Activated naive CD4-positive, alpha-beta T cell treated with anti-CD3 and anti-CD28 coated beads, Interleukin-2, amount 10 ng/mL, durations not matched to agents 7 days and 5 days (primary cell): ENCODE measurements at regions not wholly inside any gene's neighbourhood (a gene's known extent, or its start where the extent isn't known, plus 50 kb on each side); places are given as distances from the start of the nearest gene placed in this dataset.

Experiments
- CTCF ChIA-PET: fragments of 350-600 bp; sonication (Branson Sonifier 250); formaldehyde crosslinking; loops from one replicate; lab custom pipeline; 2021; ENCODE audit warnings: antibody characterized with exemption; lab: Charles Lee
- DNase-seq: peaks from one replicate; pipeline ENCODE4 v3.0.0-alpha.2; 2020
- H3K27ac Mint-ChIP-seq: one replicate; pipeline ENCODE4 v1.8.0; 2021; ENCODE audit warnings: mild to moderate bottlenecking, moderate library complexity, mixed read lengths
- H3K27me3 Mint-ChIP-seq: one replicate; pipeline ENCODE4 v1.8.0; 2021; ENCODE audit warnings: mild to moderate bottlenecking, mixed read lengths
- H3K36me3 Mint-ChIP-seq: one replicate; pipeline ENCODE4 v1.8.0; 2021; ENCODE audit warnings: mixed read lengths
- H3K4me1 Mint-ChIP-seq: one replicate; pipeline ENCODE4 v1.8.0; 2021; ENCODE audit warnings: mixed read lengths
- H3K4me3 Mint-ChIP-seq: one replicate; pipeline ENCODE4 v1.8.0; 2021; ENCODE audit warnings: mild to moderate bottlenecking, moderate library complexity, mixed read lengths
- H3K9me3 Mint-ChIP-seq: one replicate; pipeline ENCODE4 v1.8.0; 2021; ENCODE audit warnings: mixed read lengths

GRCh38 chr4:126568652-126569570 is 1063.8 kb upstream of the INTU start:
- H3K9me3 Mint-ChIP-seq: peaks cover 3% of the 10 kb centered on the region
- no peaks in the 10 kb centered on the region for H3K27me3 Mint-ChIP-seq
- no peak overlapping the region for H3K4me3 Mint-ChIP-seq
- no peak for DNase-seq
- H3K36me3 Mint-ChIP-seq: no peaks in the 10 kb centered on the region
- no peak overlapping the region for H3K27ac Mint-ChIP-seq
- CTCF ChIA-PET: no interaction called here
- no peaks in the 10 kb centered on the region for H3K4me1 Mint-ChIP-seq

- DNase-seq: no peak
- H3K36me3 Mint-ChIP-seq: no peaks in the 10 kb centered on the region
- CTCF ChIA-PET: no interaction called here
- H3K4me1 Mint-ChIP-seq: no peaks in the 10 kb centered on the region
- H3K27me3 Mint-ChIP-seq: no peaks in the 10 kb centered on the region
- no peak overlapping the region for H3K4me3 Mint-ChIP-seq
- H3K27ac Mint-ChIP-seq: no peak overlapping the region
- peaks cover 2% of the 10 kb centered on the region for H3K9me3 Mint-ChIP-seq
These were observed 1060.5 kb upstream of the INTU start for GRCh38 chr4:126572264-126572663.

GRCh38 chr4:126582737-126583136 is 1050.0 kb upstream of the INTU start:
- H3K27ac Mint-ChIP-seq: no peak overlapping the region
- no peaks in the 10 kb centered on the region for H3K4me1 Mint-ChIP-seq
- no peaks in the 10 kb centered on the region for H3K27me3 Mint-ChIP-seq
- CTCF ChIA-PET: no interaction called here
- H3K4me3 Mint-ChIP-seq: no peak overlapping the region
- H3K36me3 Mint-ChIP-seq: no peaks in the 10 kb centered on the region
- peaks cover 14% of the 10 kb centered on the region for H3K9me3 Mint-ChIP-seq
- DNase-seq: no peak

DNA sequence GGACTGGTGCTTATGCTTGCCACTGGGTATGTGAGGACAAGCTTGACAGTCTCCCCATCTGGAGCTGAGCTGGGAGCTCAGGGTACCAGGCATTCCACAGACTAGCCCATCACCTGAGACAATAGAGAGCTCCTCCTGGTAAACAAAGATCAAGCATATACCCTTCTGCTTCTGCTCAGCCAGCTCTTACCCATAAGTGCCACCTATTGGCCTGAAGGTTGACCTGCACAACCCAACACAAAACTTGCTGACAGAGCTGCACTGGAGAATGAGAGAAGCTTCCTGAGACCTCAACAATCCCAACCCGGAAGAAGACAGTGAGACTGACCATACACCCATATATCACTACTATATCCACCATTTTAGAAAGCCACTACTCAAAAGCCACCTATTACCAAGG is 1049.2 kb upstream of the INTU start:
- CTCF ChIA-PET: no interaction called here
- DNase-seq: no peak
- no peaks in the 10 kb centered on the region for H3K36me3 Mint-ChIP-seq
- no peak overlapping the region for H3K4me3 Mint-ChIP-seq
- H3K9me3 Mint-ChIP-seq: peaks cover 14% of the 10 kb centered on the region
- H3K27ac Mint-ChIP-seq: no peak overlapping the region
- H3K27me3 Mint-ChIP-seq: no peaks in the 10 kb centered on the region
- no peaks in the 10 kb centered on the region for H3K4me1 Mint-ChIP-seq

DNA sequence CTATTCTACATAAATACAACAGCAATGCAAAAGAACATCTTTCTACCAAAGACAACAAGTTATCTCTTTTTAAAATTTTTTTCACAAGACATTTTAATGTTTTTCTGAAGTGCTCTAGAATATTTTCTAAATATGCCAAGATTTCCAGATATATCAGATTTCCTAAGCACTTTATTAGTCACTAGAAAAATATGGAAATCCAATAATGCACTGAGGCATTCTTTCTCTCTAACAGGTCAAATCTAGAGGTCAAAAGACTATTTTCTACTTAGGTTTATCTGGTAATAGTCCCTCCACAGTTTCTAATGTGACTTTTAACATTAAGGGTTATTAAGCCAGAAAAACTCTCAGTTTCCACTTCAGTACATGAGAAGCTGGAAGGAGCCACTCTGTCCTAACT is 1041.2 kb upstream of the INTU start:
- no peak overlapping the region for H3K27ac Mint-ChIP-seq
- no peak for DNase-seq
- peaks cover 2% of the 10 kb centered on the region for H3K9me3 Mint-ChIP-seq
- H3K4me1 Mint-ChIP-seq: no peaks in the 10 kb centered on the region
- H3K27me3 Mint-ChIP-seq: no peaks in the 10 kb centered on the region
- H3K36me3 Mint-ChIP-seq: no peaks in the 10 kb centered on the region
- no peak overlapping the region for H3K4me3 Mint-ChIP-seq
- CTCF ChIA-PET: no interaction called here

DNA sequence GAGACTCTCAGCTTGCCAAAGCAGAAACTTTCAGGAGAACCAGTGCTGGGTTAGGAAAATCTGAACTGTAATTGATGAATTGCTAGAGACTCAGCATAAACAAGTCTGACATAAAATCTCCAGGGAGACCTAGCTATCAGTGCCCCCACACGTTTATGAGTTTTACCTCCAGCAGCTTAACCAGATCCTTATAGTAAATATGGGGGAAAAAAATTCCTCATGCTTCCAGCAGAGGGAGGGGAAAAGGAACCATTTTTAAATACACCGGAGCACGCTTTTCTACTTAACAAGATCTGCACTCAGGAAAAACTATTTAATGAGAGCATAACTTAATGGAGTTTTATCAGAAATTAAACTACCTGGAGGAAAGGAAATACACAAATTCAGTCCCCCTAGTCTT is 1040.7 kb upstream of the INTU start:
- Mint-ChIP-seq H3K27ac (no peak overlapping the region), H3K4me3 (no peak overlapping the region), H3K27me3 (no peaks in the 10 kb centered on the region), H3K4me1 (no peaks in the 10 kb centered on the region), H3K36me3 (no peaks in the 10 kb centered on the region), H3K9me3 (peaks cover 2% of the 10 kb centered on the region)
- no peak for DNase-seq
- CTCF ChIA-PET: no interaction called here

GRCh38 chr4:126593626-126594025 is 1039.1 kb upstream of the INTU start:
- H3K4me1 Mint-ChIP-seq: no peaks in the 10 kb centered on the region
- no peak for DNase-seq
- H3K36me3 Mint-ChIP-seq: no peaks in the 10 kb centered on the region
- CTCF ChIA-PET: no interaction called here
- H3K4me3 Mint-ChIP-seq: no peak overlapping the region
- H3K27ac Mint-ChIP-seq: no peak overlapping the region
- H3K9me3 Mint-ChIP-seq: peaks cover 2% of the 10 kb centered on the region
- H3K27me3 Mint-ChIP-seq: no peaks in the 10 kb centered on the region

DNA sequence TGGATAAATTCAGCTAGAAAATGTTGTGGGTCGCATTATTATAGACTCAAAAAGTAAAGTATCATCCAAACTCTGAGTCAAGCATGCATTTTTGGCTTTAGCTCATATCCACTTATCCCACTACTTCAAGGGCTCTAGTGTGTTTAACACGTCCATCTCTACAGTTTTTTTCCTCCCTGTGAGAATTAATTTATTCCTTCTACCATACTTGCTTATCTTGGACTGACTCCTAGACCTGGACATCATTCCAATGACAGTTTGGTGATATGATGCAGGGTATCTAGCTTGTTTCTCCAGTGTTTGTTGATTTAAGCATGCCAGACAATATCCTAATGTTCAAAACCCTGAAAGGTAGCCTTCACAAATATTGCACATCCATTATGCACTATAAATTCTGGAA is 1037.1 kb upstream of the INTU start:
- DNase-seq: no peak
- CTCF ChIA-PET: no interaction called here
- H3K27me3 Mint-ChIP-seq: no peaks in the 10 kb centered on the region
- H3K9me3 Mint-ChIP-seq: no peaks in the 10 kb centered on the region
- H3K4me1 Mint-ChIP-seq: no peaks in the 10 kb centered on the region
- no peaks in the 10 kb centered on the region for H3K36me3 Mint-ChIP-seq
- H3K27ac Mint-ChIP-seq: no peak overlapping the region
- no peak overlapping the region for H3K4me3 Mint-ChIP-seq

DNA sequence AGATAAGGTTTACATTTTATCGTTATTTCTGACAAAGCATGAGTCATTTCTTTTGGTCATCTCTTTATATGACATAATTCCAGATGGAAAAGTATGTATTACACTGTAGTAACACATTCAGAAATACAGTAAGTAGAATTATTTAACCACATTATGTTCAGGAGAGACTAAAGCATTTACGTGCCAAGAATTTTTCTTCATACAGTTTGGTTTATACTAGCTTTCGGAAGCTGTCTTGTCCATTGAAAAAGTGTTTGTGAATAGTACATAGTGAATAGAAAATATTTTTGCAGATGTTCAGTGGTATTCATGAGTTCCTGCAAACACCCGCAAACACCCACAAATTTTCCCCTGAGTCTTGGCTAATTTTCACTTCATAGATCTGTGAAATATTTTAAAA is 1033.0 kb upstream of the INTU start:
- CTCF ChIA-PET: no interaction called here
- Mint-ChIP-seq H3K27ac (no peak overlapping the region), H3K36me3 (no peaks in the 10 kb centered on the region), H3K4me3 (no peak overlapping the region), H3K27me3 (no peaks in the 10 kb centered on the region), H3K4me1 (no peaks in the 10 kb centered on the region), H3K9me3 (no peaks in the 10 kb centered on the region)
- DNase-seq: no peak

DNA sequence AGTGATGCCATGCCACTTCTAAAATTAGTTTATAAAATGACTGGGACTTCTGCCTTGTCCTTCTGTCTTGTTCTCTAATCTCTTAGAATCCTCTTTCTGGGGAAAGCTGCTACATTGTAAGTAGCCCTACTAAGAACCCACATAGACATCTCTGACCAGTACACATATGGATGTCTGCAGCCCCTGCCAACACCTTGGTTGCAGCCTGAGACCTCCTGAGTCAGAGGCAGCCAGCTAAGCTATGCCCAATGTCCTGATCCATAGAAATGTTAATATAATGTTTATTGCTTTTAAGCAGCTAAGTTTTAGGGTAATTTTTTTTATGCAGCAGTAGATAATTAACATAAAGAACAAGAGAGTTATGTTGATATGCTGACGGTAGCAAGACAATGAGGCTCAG is 1029.5 kb upstream of the INTU start:
- Mint-ChIP-seq H3K4me3 (no peak overlapping the region), H3K36me3 (no peaks in the 10 kb centered on the region), H3K27ac (no peak overlapping the region), H3K9me3 (peaks cover 2% of the 10 kb centered on the region), H3K4me1 (no peaks in the 10 kb centered on the region), H3K27me3 (no peaks in the 10 kb centered on the region)
- no peak for DNase-seq
- CTCF ChIA-PET: no interaction called here

DNA sequence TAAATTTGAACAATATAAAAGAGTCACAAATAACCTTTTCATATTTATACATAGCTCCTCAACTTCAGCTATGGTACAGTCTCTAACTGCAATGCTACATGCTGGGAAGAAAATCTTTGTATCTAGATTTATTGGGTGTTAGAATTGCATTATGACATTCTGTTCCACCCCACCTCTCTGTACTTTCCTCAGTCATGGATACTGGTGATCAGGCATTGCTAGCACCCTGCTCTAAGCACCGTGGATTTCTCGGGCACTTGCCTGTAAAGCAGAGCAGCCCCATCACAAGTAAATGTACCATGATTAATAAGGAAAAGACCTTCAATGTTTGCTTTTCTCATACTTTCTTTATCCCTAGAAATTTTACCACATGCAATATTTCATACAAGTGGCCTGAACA is 1028.9 kb upstream of the INTU start:
- Mint-ChIP-seq H3K4me3 (no peak overlapping the region), H3K4me1 (no peaks in the 10 kb centered on the region), H3K36me3 (no peaks in the 10 kb centered on the region), H3K9me3 (peaks cover 2% of the 10 kb centered on the region), H3K27me3 (no peaks in the 10 kb centered on the region), H3K27ac (no peak overlapping the region)
- CTCF ChIA-PET: no interaction called here
- DNase-seq: no peak

GRCh38 chr4:126604268-126604867 is 1028.4 kb upstream of the INTU start:
- H3K9me3 Mint-ChIP-seq: peaks cover 2% of the 10 kb centered on the region
- no peak for DNase-seq
- CTCF ChIA-PET: no interaction called here
- no peaks in the 10 kb centered on the region for H3K36me3 Mint-ChIP-seq
- no peak overlapping the region for H3K4me3 Mint-ChIP-seq
- no peaks in the 10 kb centered on the region for H3K4me1 Mint-ChIP-seq
- no peaks in the 10 kb centered on the region for H3K27me3 Mint-ChIP-seq
- H3K27ac Mint-ChIP-seq: no peak overlapping the region

DNA sequence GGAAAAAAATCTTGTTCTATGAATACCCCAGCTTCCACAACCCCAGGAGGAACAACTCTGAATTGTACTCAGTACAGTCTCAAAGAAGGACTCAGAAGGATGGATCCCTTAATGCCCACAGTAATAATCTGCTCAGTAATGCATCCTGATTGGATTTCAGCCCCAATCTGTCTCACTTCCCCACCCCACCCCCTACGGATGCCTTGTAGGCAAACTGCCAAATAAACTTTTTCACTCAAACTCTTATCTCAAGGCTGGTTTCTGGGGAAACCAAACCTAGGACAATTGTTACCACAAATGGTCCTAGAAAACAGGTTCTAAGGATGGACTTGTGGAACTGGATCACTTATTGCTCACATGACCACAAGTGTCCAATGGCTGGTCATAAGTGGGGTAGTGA is 1021.8 kb upstream of the INTU start:
- DNase-seq: no peak
- Mint-ChIP-seq H3K27ac (no peak overlapping the region), H3K36me3 (no peaks in the 10 kb centered on the region), H3K9me3 (peaks cover 2% of the 10 kb centered on the region), H3K27me3 (no peaks in the 10 kb centered on the region), H3K4me3 (no peak overlapping the region), H3K4me1 (no peaks in the 10 kb centered on the region)
- CTCF ChIA-PET: no interaction called here

DNA sequence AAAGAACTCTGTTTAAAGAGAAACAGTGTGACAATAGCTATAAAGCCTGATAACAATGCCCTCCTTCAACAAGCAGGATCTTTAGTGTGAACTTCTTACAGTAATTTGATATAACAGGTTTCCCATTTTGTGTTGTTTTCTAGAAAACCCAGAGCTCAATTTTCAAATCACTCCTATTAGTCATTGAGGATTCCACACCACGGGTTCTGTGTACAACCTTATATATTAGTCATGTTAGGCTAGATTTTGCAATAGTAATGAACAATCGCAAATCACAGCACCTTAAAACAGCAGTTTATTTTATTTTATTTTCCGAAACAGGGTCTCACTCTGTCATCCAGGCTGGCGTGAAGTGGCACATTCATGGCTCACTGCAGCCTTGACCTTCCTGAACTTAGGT is 1020.9 kb upstream of the INTU start:
- CTCF ChIA-PET: no interaction called here

GRCh38 chr4:126614356-126614855 is 1018.4 kb upstream of the INTU start:
- H3K9me3 Mint-ChIP-seq: peaks cover 9% of the 10 kb centered on the region
- H3K27me3 Mint-ChIP-seq: no peaks in the 10 kb centered on the region
- H3K4me3 Mint-ChIP-seq: no peak overlapping the region
- H3K4me1 Mint-ChIP-seq: no peaks in the 10 kb centered on the region
- CTCF ChIA-PET: no interaction called here
- no peak overlapping the region for H3K27ac Mint-ChIP-seq
- DNase-seq: no peak
- H3K36me3 Mint-ChIP-seq: no peaks in the 10 kb centered on the region

More for the DNA sequence above, 1020.9 kb upstream of the INTU start:
- Mint-ChIP-seq H3K4me1 (no peaks in the 10 kb centered on the region), H3K27ac (no peak overlapping the region), H3K27me3 (no peaks in the 10 kb centered on the region), H3K36me3 (no peaks in the 10 kb centered on the region), H3K4me3 (no peak overlapping the region), H3K9me3 (peaks cover 5% of the 10 kb centered on the region)
- no peak for DNase-seq
